H54 (cell line): ENCODE measurements at regions not wholly inside any gene's neighbourhood (a gene's known extent, or its start where the extent isn't known, plus 50 kb on each side); places are given as distances from the start of the nearest gene placed in this dataset.
"Not testable (repeated sequence)": the region's sequence is repeated elsewhere in the genome, so short reads cannot be mapped to it uniquely, and the experiment has no call there.

Experiments
- DNase-seq: peaks from one replicate; pipeline ENCODE4 v3.0.0; 2011; ENCODE audit warnings: low spot score, mixed read lengths; ENCODE audit not compliant: insufficient read length
- FAIRE-seq: peaks from 3 replicates; lab custom pipeline; 2011; peaks lifted over from hg19 to GRCh38; lab: Jason Lieb, UNC
- POLR2A ChIP-seq: IDR thresholded peaks from 2 replicates; pipeline ENCODE4 v1.6.1; 2011; ENCODE audit warnings: low read depth, mild to moderate bottlenecking, low read length

GRCh38 chr10:3395458-3395861 is 222.9 kb upstream of the PITRM1 start:
- DNase-seq (no peak), FAIRE-seq (no peak)
- TF ChIP-seq POLR2A, result no peak

DNA sequence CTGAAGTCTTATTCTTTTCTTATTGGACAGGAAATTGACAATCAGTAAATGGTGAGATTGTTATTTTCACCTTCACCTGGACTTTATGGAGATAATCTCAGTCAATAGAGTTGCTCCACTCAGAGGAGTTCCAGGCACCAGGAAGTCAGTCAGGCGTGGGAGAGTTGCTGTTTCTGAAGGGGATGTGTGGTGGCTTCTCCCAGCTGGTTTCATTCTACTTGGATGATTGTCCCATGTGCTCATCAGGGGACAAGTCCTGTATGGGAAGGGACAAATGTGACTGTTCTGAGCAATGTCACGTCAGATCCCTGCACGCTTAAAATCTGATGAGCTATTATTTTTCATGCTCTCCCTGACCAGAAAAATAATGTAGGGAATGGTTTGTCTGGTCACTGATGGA is 222.5 kb upstream of the PITRM1 start:
- FAIRE-seq (no peak), DNase-seq (no peak)
- TF ChIP-seq POLR2A, result no peak

- DNase-seq (no peak), FAIRE-seq (no peak)
Measured at GRCh38 chr10:3393958-3394357, 221.4 kb upstream of the PITRM1 start.

DNA sequence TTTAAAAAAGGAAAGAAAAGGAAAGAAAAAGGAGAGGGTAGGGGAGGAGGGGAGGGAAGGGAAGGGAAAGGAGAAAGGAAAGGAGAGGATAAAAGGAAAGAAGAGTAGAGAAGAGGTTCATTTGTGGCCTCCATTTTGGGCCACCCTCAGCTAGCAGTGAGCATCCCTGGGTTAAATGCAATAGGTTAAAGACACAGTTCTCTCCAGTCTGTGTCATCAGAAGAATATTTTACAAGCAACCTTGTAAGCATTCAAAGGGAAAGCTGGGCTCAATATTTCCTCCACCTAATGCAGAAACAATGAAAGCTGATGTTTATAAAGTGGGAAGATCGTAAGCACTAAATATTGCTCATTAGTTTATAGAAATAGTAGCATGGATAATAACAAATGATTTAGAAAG is 219.1 kb upstream of the PITRM1 start:
- DNase-seq (no peak), FAIRE-seq (no peak)

More at GRCh38 chr10:3393958-3394357, 221.4 kb upstream of the PITRM1 start:
- TF ChIP-seq POLR2A, result no peak

DNA sequence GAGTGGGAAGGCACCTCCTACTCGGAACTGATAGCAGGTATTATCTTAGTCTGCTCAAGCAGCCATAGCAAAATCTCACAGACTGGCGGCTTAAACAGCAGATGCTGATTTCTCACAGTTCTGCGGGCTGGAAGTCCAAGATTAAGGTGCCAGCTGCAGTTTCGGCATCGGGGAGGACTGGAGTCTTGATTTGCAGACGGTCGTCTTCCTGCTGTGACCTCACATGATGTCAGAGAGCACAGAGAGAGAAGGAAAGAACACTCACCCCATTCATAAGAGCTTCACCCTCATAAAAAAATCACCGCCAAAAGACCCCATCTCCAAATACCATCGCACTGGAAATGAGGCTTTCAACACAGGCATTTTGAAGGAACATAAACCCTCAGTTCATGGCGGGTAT is 216.5 kb upstream of the PITRM1 start:
- no peak for TF ChIP-seq POLR2A
- DNase-seq (no peak), FAIRE-seq (no peak)

More for the DNA sequence above, 219.1 kb upstream of the PITRM1 start:
- TF ChIP-seq POLR2A, result no peak

- FAIRE-seq, result no peak
- DNase-seq, result no peak
- TF ChIP-seq POLR2A, result no peak
Measured at GRCh38 chr10:3385487-3385886, 212.9 kb upstream of the PITRM1 start.

DNA sequence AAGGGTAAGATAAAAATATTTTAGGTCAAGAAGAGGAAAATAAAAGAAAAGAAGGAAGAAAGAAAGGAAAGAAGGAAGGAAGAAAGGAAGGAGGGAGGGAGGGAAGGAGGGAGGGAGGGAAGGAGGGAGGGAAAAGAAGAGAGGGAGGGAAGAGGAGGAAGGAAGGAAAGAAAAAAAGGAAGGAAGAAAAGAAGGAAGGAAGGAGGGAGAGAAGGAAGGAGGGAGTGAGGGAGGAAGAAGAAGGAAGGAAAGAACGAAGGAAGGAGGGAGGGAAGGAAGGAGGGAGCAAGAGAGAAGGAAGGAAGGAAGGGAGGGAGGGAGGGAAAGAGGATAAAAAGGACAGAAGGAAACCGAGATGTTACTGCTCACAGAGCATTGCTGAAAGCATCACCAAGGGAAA is 209.5 kb upstream of the PITRM1 start:
- DNase-seq (no peak), FAIRE-seq (no peak)
- no peak for TF ChIP-seq POLR2A

GRCh38 chr10:3380406-3381050 is 207.9 kb upstream of the PITRM1 start:
- FAIRE-seq (no peak), DNase-seq (no peak)
- no peak for TF ChIP-seq POLR2A

- TF ChIP-seq POLR2A, result no peak
- no peak for FAIRE-seq
Measured at GRCh38 chr10:3376631-3377030, 204.0 kb upstream of the PITRM1 start.

DNA sequence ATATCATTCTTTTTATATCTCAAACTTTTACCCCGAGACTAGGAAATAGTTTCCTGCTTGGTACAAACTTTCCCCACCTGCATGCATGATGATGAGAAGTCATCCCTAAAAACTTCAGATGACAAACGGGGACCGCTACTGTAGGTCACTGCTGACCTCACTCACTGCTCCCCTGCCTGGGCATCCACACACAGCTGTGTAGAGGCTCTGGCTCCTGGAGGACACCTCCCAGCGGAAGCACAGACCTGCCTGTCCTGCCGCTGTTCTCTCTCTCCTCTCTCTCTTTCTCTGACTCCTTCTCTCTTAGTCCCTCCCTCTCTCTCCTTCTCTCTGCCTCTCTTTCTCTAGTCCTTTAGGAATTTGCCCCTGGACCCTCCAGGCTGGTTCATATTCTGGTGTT is 202.9 kb upstream of the PITRM1 start:
- no peak for FAIRE-seq

More at GRCh38 chr10:3376631-3377030, 204.0 kb upstream of the PITRM1 start:
- no peak for DNase-seq

DNA sequence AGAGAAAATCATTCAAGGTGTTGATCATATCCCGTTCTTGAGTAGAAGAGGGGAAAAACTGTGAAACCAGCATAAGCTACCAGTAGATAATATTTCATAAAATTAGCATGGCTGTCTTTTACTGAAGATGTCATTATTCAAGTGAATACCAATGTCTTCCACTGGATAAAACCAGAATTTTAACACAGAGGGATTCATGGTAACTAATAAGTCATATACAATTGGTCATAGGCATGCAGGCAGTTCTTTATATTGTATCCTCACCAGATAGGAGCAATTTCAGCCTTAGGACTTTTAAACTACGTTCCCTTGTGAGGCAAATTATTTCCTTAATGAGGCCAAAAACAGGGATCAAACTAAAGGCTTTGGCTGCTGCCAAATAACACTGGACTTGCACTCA is 202.3 kb upstream of the PITRM1 start:
- FAIRE-seq, result no peak
- no peak for TF ChIP-seq POLR2A
- DNase-seq, result no peak

More for the DNA sequence above, 202.9 kb upstream of the PITRM1 start:
- DNase-seq, result no peak
- no peak for TF ChIP-seq POLR2A

GRCh38 chr10:3373374-3374027 is 200.9 kb upstream of the PITRM1 start:
- not testable (repeated sequence) for DNase-seq, FAIRE-seq

DNA sequence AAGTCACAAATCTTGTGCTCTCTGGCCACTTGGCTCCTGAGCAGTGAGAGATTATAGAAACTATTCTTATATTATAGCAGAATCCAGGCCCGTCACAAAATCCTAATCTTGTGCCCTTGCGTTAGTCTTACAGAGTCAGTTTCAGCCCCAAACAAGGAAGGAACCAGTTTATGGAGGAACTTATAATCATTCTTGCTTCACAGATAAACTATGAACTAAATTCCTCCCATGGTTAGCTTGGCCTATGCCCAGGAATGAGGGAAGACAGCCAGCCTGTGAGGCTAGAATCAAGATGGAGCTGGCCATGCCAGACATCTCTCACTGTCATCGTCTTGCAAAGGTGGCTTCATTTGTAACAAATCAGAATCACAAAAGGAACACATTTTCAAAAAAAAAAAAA is 199.7 kb upstream of the PITRM1 start:
- no peak for FAIRE-seq
- DNase-seq, result no peak

DNA sequence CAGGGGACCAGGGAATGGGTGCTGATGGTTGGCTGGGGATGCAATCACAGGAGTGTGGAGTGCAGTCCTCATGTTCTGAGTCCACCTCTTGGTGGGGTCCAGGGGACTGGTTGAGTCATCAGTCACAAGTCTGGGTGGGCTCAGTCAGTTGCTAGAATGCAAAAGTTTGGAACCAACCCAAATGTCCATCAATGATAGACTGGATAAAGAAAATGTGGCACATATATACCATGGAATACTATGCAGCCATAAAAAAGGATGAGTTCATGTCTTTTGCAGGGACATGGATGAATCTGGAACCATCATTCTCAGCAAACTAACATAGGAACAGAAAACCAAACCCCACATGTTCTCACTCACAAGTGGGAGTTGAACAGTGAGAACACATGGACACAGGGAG is 199.0 kb upstream of the PITRM1 start:
- DNase-seq, FAIRE-seq: not testable (repeated sequence)

More for the DNA sequence above, 199.7 kb upstream of the PITRM1 start:
- TF ChIP-seq POLR2A, result no peak
